ENCODE measurements at regions not wholly inside any gene's neighbourhood (a gene's known extent, or its start where the extent isn't known, plus 50 kb on each side); places are given as distances from the start of the nearest gene placed in this dataset.
"Not testable (repeated sequence)": the region's sequence is repeated elsewhere in the genome, so short reads cannot be mapped to it uniquely, and the experiment has no call there.

- H3K36me3 Mint-ChIP-seq (ENCODE audit: low read depth, unreplicated experiment): no peaks in the 10 kb centered on the region
- H3K27ac Mint-ChIP-seq (ENCODE audit: unreplicated experiment): peak overlapping the region; percentile 53
- H3K4me2 ChIP-seq (ENCODE audit: low read length): no peak overlapping the region
- H3K4me3 ChIP-seq (ENCODE audit: insufficient read depth, low read depth, low read length): no peak overlapping the region
- TF ChIP-seq CTCF (IDR thresholded peaks at IDR 0.05; ENCODE audit: insufficient read depth, low read depth, low read length): no peak
- no peak for TF ChIP-seq EZH2 (IDR thresholded peaks at IDR 0.05; ENCODE audit: insufficient read depth, low read length)
- DNase-seq (ENCODE audit: low read depth) (no peak), FAIRE-seq (no peak)
- H3K9me3 Mint-ChIP-seq (ENCODE audit: unreplicated experiment): peaks cover 56% of the 10 kb centered on the region
- H3K27me3 Mint-ChIP-seq (ENCODE audit: low read depth, unreplicated experiment): no peaks in the 10 kb centered on the region
- no peaks in the 10 kb centered on the region for H3K4me1 Mint-ChIP-seq (ENCODE audit: low read depth, unreplicated experiment)
- H3K4me1 ChIP-seq (ENCODE audit: insufficient read depth, low read length): no peaks in the 10 kb centered on the region
- no peaks in the 10 kb centered on the region for H3K79me2 ChIP-seq (ENCODE audit: insufficient read depth, low read length)
- no peak overlapping the region for H3K9ac ChIP-seq (ENCODE audit: low read length)
- H4K20me1 ChIP-seq (ENCODE audit: insufficient read depth, low read length): no peaks in the 10 kb centered on the region
- no peaks in the 10 kb centered on the region for H3K36me3 ChIP-seq (ENCODE audit: insufficient read depth, low read length)
- no peak overlapping the region for H3K4me3 Mint-ChIP-seq (ENCODE audit: unreplicated experiment)
- H3K27me3 ChIP-seq (ENCODE audit: insufficient read depth, low read length): no peaks in the 10 kb centered on the region
- H3K9me3 ChIP-seq (ENCODE audit: insufficient read depth, low read depth, low read length): peaks cover 9% of the 10 kb centered on the region
- H2AFZ ChIP-seq (ENCODE audit: low read depth, low read length): no peak overlapping the region
- H3K27ac ChIP-seq (ENCODE audit: low read depth, low read length): no peak overlapping the region
These were observed 88.5 kb upstream of the ZNF479 start for GRCh38 chr7:57220746-57221145.

- Mint-ChIP-seq H3K4me3 (ENCODE audit: unreplicated experiment) (no peak overlapping the region), H3K27me3 (ENCODE audit: low read depth, unreplicated experiment) (no peaks in the 10 kb centered on the region), H3K36me3 (ENCODE audit: low read depth, unreplicated experiment) (no peaks in the 10 kb centered on the region), H3K27ac (ENCODE audit: unreplicated experiment) (no peak overlapping the region), H3K9me3 (ENCODE audit: unreplicated experiment) (peaks cover 37% of the 10 kb centered on the region), H3K4me1 (ENCODE audit: low read depth, unreplicated experiment) (no peaks in the 10 kb centered on the region)
- H3K36me3 ChIP-seq (ENCODE audit: insufficient read depth, low read length): no peaks in the 10 kb centered on the region
- no peak for DNase-seq (ENCODE audit: low read depth)
- H3K9ac ChIP-seq (ENCODE audit: low read length): no peak overlapping the region
- H3K27ac ChIP-seq (ENCODE audit: low read depth, low read length): no peak overlapping the region
- H3K4me1 ChIP-seq (ENCODE audit: insufficient read depth, low read length): no peaks in the 10 kb centered on the region
- no peak for FAIRE-seq
- H3K4me3 ChIP-seq (ENCODE audit: insufficient read depth, low read depth, low read length): no peak overlapping the region
- H2AFZ ChIP-seq (ENCODE audit: low read depth, low read length): no peak overlapping the region
- H3K27me3 ChIP-seq (ENCODE audit: insufficient read depth, low read length): no peaks in the 10 kb centered on the region
- no peaks in the 10 kb centered on the region for H3K79me2 ChIP-seq (ENCODE audit: insufficient read depth, low read length)
- peaks cover 13% of the 10 kb centered on the region for H3K9me3 ChIP-seq (ENCODE audit: insufficient read depth, low read depth, low read length)
- no peak for TF ChIP-seq EZH2 (IDR thresholded peaks at IDR 0.05; ENCODE audit: insufficient read depth, low read length)
- no peak for TF ChIP-seq CTCF (IDR thresholded peaks at IDR 0.05; ENCODE audit: insufficient read depth, low read depth, low read length)
- H4K20me1 ChIP-seq (ENCODE audit: insufficient read depth, low read length): no peaks in the 10 kb centered on the region
- no peak overlapping the region for H3K4me2 ChIP-seq (ENCODE audit: low read length)
These were observed 93.4 kb upstream of the ZNF479 start for GRCh38 chr7:57225666-57226065.

- peaks cover 27% of the 10 kb centered on the region for H3K9me3 Mint-ChIP-seq (ENCODE audit: unreplicated experiment)
- H3K27me3 ChIP-seq (ENCODE audit: insufficient read depth, low read length): not testable (repeated sequence)
These were observed 109.0 kb upstream of the ZNF479 start for GRCh38 chr7:57241236-57241635.

GRCh38 chr7:57243551-57243950 lies 111.3 kb upstream of the ZNF479 start:
- not testable (repeated sequence) for H3K36me3 ChIP-seq (ENCODE audit: insufficient read depth, low read length); H3K27ac ChIP-seq (ENCODE audit: low read depth, low read length); H3K79me2 ChIP-seq (ENCODE audit: insufficient read depth, low read length); H3K4me3 ChIP-seq (ENCODE audit: insufficient read depth, low read depth, low read length); DNase-seq (ENCODE audit: low read depth); FAIRE-seq; H3K4me1 ChIP-seq (ENCODE audit: insufficient read depth, low read length); H3K27ac Mint-ChIP-seq (ENCODE audit: unreplicated experiment); H3K4me2 ChIP-seq (ENCODE audit: low read length); H3K4me1 Mint-ChIP-seq (ENCODE audit: low read depth, unreplicated experiment); H2AFZ ChIP-seq (ENCODE audit: low read depth, low read length); H3K36me3 Mint-ChIP-seq (ENCODE audit: low read depth, unreplicated experiment); H3K27me3 ChIP-seq (ENCODE audit: insufficient read depth, low read length); H3K9ac ChIP-seq (ENCODE audit: low read length); H4K20me1 ChIP-seq (ENCODE audit: insufficient read depth, low read length); H3K4me3 Mint-ChIP-seq (ENCODE audit: unreplicated experiment); H3K27me3 Mint-ChIP-seq (ENCODE audit: low read depth, unreplicated experiment)
- H3K9me3 Mint-ChIP-seq (ENCODE audit: unreplicated experiment): peaks cover 31% of the 10 kb centered on the region
- H3K9me3 ChIP-seq (ENCODE audit: insufficient read depth, low read depth, low read length): peaks cover 16% of the 10 kb centered on the region

More at GRCh38 chr7:57241236-57241635, 109.0 kb upstream of the ZNF479 start:
- H4K20me1 ChIP-seq (ENCODE audit: insufficient read depth, low read length); H3K36me3 Mint-ChIP-seq (ENCODE audit: low read depth, unreplicated experiment); H3K4me3 ChIP-seq (ENCODE audit: insufficient read depth, low read depth, low read length); FAIRE-seq; DNase-seq (ENCODE audit: low read depth); H3K9ac ChIP-seq (ENCODE audit: low read length); H3K27ac Mint-ChIP-seq (ENCODE audit: unreplicated experiment); H3K4me1 ChIP-seq (ENCODE audit: insufficient read depth, low read length); H3K79me2 ChIP-seq (ENCODE audit: insufficient read depth, low read length); H3K4me1 Mint-ChIP-seq (ENCODE audit: low read depth, unreplicated experiment); H2AFZ ChIP-seq (ENCODE audit: low read depth, low read length); H3K36me3 ChIP-seq (ENCODE audit: insufficient read depth, low read length); H3K4me2 ChIP-seq (ENCODE audit: low read length); H3K27ac ChIP-seq (ENCODE audit: low read depth, low read length); H3K4me3 Mint-ChIP-seq (ENCODE audit: unreplicated experiment); H3K27me3 Mint-ChIP-seq (ENCODE audit: low read depth, unreplicated experiment): not testable (repeated sequence)
- H3K9me3 ChIP-seq (ENCODE audit: insufficient read depth, low read depth, low read length): peaks cover 18% of the 10 kb centered on the region

GRCh38 chr7:57244345-57244980 lies 112.2 kb upstream of the ZNF479 start:
- H3K27me3 Mint-ChIP-seq (ENCODE audit: low read depth, unreplicated experiment); H3K27ac ChIP-seq (ENCODE audit: low read depth, low read length); H3K9ac ChIP-seq (ENCODE audit: low read length); H3K4me1 Mint-ChIP-seq (ENCODE audit: low read depth, unreplicated experiment); H3K27ac Mint-ChIP-seq (ENCODE audit: unreplicated experiment); DNase-seq (ENCODE audit: low read depth); FAIRE-seq; H3K4me1 ChIP-seq (ENCODE audit: insufficient read depth, low read length); H3K79me2 ChIP-seq (ENCODE audit: insufficient read depth, low read length); H4K20me1 ChIP-seq (ENCODE audit: insufficient read depth, low read length); H3K36me3 ChIP-seq (ENCODE audit: insufficient read depth, low read length); H3K27me3 ChIP-seq (ENCODE audit: insufficient read depth, low read length); H3K36me3 Mint-ChIP-seq (ENCODE audit: low read depth, unreplicated experiment); H3K4me3 Mint-ChIP-seq (ENCODE audit: unreplicated experiment); H3K4me2 ChIP-seq (ENCODE audit: low read length); H3K4me3 ChIP-seq (ENCODE audit: insufficient read depth, low read depth, low read length); H2AFZ ChIP-seq (ENCODE audit: low read depth, low read length): not testable (repeated sequence)
- peaks cover 13% of the 10 kb centered on the region for H3K9me3 ChIP-seq (ENCODE audit: insufficient read depth, low read depth, low read length)
- peaks cover 27% of the 10 kb centered on the region for H3K9me3 Mint-ChIP-seq (ENCODE audit: unreplicated experiment)
